ENCODE measurements at regions not wholly inside any gene's neighbourhood (a gene's known extent, or its start where the extent isn't known, plus 50 kb on each side); places are given as distances from the start of the nearest gene placed in this dataset.
"Not testable (repeated sequence)": the region's sequence is repeated elsewhere in the genome, so short reads cannot be mapped to it uniquely, and the experiment has no call there.

GRCh38 chr3:6062261-6063187, 798.4 kb upstream of the GRM7 start:
- Histone ChIP-seq H3K9me2 (replicated peaks; ENCODE audit: insufficient read depth, low read length) (no peaks in the 10 kb centered on the region), H2AFZ (ENCODE audit: low read depth, low read length, severe bottlenecking) (no peak overlapping the region), H3K36me3 (ENCODE audit: low read length) (no peaks in the 10 kb centered on the region), H3K9me3 (ENCODE audit: insufficient read depth, low read length) (no peaks in the 10 kb centered on the region), H3K79me2 (ENCODE audit: insufficient read depth, low read length) (no peaks in the 10 kb centered on the region), H3K27ac (ENCODE audit: low read depth, low read length) (no peak overlapping the region), H3F3A (ENCODE audit: insufficient read depth) (no peaks in the 10 kb centered on the region), H4K20me1 (ENCODE audit: low read depth, low read length) (no peaks in the 10 kb centered on the region), H3K4me3 (ENCODE audit: insufficient read depth, low read length, poor library complexity, severe bottlenecking) (no peak overlapping the region), H3K27me3 (ENCODE audit: low read length) (no peaks in the 10 kb centered on the region), H3K4me2 (ENCODE audit: low read depth, low read length, poor library complexity, severe bottlenecking) (no peak overlapping the region), H3K9ac (ENCODE audit: low read length) (no peak overlapping the region)
- no peak for TF ChIP-seq CTCF (IDR thresholded peaks at IDR 0.05; ENCODE audit: insufficient read depth, low read length, poor library complexity, severe bottlenecking)
- TF ChIP-seq EZH2phosphoT487 (conservative IDR thresholded peaks at IDR 0.05; ENCODE audit: low read length), result no peak

- Histone ChIP-seq H3F3A (ENCODE audit: insufficient read depth) (no peaks in the 10 kb centered on the region), H4K20me1 (ENCODE audit: low read depth, low read length) (no peaks in the 10 kb centered on the region), H3K9ac (ENCODE audit: low read length) (no peak overlapping the region), H3K9me3 (ENCODE audit: insufficient read depth, low read length) (no peaks in the 10 kb centered on the region), H3K9me2 (replicated peaks; ENCODE audit: insufficient read depth, low read length) (no peaks in the 10 kb centered on the region), H3K27me3 (ENCODE audit: low read length) (no peaks in the 10 kb centered on the region), H3K4me2 (ENCODE audit: low read depth, low read length, poor library complexity, severe bottlenecking) (no peak overlapping the region), H3K79me2 (ENCODE audit: insufficient read depth, low read length) (no peaks in the 10 kb centered on the region), H3K36me3 (ENCODE audit: low read length) (no peaks in the 10 kb centered on the region), H3K27ac (ENCODE audit: low read depth, low read length) (no peak overlapping the region), H3K4me3 (ENCODE audit: insufficient read depth, low read length, poor library complexity, severe bottlenecking) (no peak overlapping the region), H2AFZ (ENCODE audit: low read depth, low read length, severe bottlenecking) (no peak overlapping the region)
- TF ChIP-seq EZH2phosphoT487 (conservative IDR thresholded peaks at IDR 0.05; ENCODE audit: low read length) (no peak), CTCF (IDR thresholded peaks at IDR 0.05; ENCODE audit: insufficient read depth, low read length, poor library complexity, severe bottlenecking) (no peak)
Measured at GRCh38 chr3:6066397-6066796, 794.5 kb upstream of the GRM7 start.

- not testable (repeated sequence) for H2AFZ ChIP-seq (ENCODE audit: low read depth, low read length, severe bottlenecking); H3K4me3 ChIP-seq (ENCODE audit: insufficient read depth, low read length, poor library complexity, severe bottlenecking); H3K9ac ChIP-seq (ENCODE audit: low read length); H3K9me3 ChIP-seq (ENCODE audit: insufficient read depth, low read length); H4K20me1 ChIP-seq (ENCODE audit: low read depth, low read length); H3K36me3 ChIP-seq (ENCODE audit: low read length); H3K4me2 ChIP-seq (ENCODE audit: low read depth, low read length, poor library complexity, severe bottlenecking); H3K27me3 ChIP-seq (ENCODE audit: low read length); H3K79me2 ChIP-seq (ENCODE audit: insufficient read depth, low read length); H3K9me2 ChIP-seq (replicated peaks; ENCODE audit: insufficient read depth, low read length); H3K27ac ChIP-seq (ENCODE audit: low read depth, low read length); H3F3A ChIP-seq (ENCODE audit: insufficient read depth)
Measured at GRCh38 chr3:6066868-6067578, 793.9 kb upstream of the GRM7 start.

GRCh38 chr3:6074952-6075351, 786.0 kb upstream of the GRM7 start:
- Histone ChIP-seq H3K27ac (ENCODE audit: low read depth, low read length) (no peak overlapping the region), H2AFZ (ENCODE audit: low read depth, low read length, severe bottlenecking) (no peak overlapping the region), H3K36me3 (ENCODE audit: low read length) (no peaks in the 10 kb centered on the region), H3K4me3 (ENCODE audit: insufficient read depth, low read length, poor library complexity, severe bottlenecking) (no peak overlapping the region), H3K9me2 (replicated peaks; ENCODE audit: insufficient read depth, low read length) (no peaks in the 10 kb centered on the region), H3K4me2 (ENCODE audit: low read depth, low read length, poor library complexity, severe bottlenecking) (no peak overlapping the region), H4K20me1 (ENCODE audit: low read depth, low read length) (no peaks in the 10 kb centered on the region), H3K9ac (ENCODE audit: low read length) (no peak overlapping the region), H3K9me3 (ENCODE audit: insufficient read depth, low read length) (no peaks in the 10 kb centered on the region), H3F3A (ENCODE audit: insufficient read depth) (no peaks in the 10 kb centered on the region), H3K27me3 (ENCODE audit: low read length) (no peaks in the 10 kb centered on the region), H3K79me2 (ENCODE audit: insufficient read depth, low read length) (no peaks in the 10 kb centered on the region)
- TF ChIP-seq CTCF (IDR thresholded peaks at IDR 0.05; ENCODE audit: insufficient read depth, low read length, poor library complexity, severe bottlenecking) (no peak), EZH2phosphoT487 (conservative IDR thresholded peaks at IDR 0.05; ENCODE audit: low read length) (no peak)
